ENCODE measurements at regions not wholly inside any gene's neighbourhood (a gene's known extent, or its start where the extent isn't known, plus 50 kb on each side); places are given as distances from the start of the nearest gene placed in this dataset.

GRCh38 chr10:105644559-105644958 is 1003.5 kb downstream of the SORCS3 start:
- no peak overlapping the region for H3K4me3 ChIP-seq (replicated peaks; ENCODE audit: low read depth, low read length)
- DNase-seq (ENCODE audit: extremely low read depth, low read depth): no peak
- TF ChIP-seq, protein P1, sequence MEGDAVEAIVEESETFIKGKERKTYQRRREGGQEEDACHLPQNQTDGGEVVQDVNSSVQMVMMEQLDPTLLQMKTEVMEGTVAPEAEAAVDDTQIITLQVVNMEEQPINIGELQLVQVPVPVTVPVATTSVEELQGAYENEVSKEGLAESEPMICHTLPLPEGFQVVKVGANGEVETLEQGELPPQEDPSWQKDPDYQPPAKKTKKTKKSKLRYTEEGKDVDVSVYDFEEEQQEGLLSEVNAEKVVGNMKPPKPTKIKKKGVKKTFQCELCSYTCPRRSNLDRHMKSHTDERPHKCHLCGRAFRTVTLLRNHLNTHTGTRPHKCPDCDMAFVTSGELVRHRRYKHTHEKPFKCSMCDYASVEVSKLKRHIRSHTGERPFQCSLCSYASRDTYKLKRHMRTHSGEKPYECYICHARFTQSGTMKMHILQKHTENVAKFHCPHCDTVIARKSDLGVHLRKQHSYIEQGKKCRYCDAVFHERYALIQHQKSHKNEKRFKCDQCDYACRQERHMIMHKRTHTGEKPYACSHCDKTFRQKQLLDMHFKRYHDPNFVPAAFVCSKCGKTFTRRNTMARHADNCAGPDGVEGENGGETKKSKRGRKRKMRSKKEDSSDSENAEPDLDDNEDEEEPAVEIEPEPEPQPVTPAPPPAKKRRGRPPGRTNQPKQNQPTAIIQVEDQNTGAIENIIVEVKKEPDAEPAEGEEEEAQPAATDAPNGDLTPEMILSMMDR (IDR thresholded peaks at IDR 0.05; ENCODE audit: low read depth, low read length, missing control alignments): no peak

DNA sequence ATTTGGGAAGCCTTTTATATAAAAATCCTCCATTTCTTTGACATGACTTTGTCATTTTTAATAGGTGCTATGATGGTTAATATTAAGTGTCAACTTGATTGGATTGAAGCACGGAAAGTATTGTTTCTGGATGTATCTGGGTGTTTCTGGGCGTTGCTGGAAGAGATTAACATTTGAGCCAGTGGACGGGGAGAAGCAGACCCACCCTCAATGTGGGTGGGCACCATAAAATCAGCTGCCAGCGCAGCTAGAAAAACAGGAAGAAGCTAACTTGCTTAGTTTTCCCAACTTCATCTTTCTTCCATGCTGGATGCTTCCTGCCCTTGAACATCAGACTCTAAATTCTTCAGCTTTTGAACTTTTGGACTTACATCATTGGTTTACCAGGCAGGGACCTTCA is 1003.0 kb downstream of the SORCS3 start:
- H3K4me3 ChIP-seq (replicated peaks; ENCODE audit: low read depth, low read length): no peak overlapping the region
- TF ChIP-seq, protein P1 (IDR thresholded peaks at IDR 0.05; ENCODE audit: low read depth, low read length, missing control alignments): no peak
- DNase-seq (ENCODE audit: extremely low read depth, low read depth): no peak

DNA sequence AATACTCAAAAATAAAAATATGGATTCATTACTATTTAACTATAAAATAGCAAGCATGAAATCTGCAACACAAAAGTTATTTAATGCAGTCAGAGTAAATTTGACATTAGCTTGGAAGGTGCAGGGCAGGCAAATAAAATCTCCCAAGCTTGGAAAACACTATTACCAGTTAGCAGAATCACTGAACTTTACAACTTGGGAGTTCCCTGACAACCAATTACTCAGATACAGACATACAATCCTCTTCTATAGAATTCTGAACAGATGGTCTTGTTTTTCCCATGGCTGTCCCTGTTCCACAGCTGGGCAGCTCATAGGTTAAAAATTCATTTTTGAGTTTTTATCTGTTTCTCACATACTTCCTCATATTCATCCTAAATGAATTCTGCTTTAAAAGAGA is 1002.6 kb downstream of the SORCS3 start:
- DNase-seq (ENCODE audit: extremely low read depth, low read depth): no peak
- H3K4me3 ChIP-seq (replicated peaks; ENCODE audit: low read depth, low read length): no peak overlapping the region
- TF ChIP-seq, protein P1 (IDR thresholded peaks at IDR 0.05; ENCODE audit: low read depth, low read length, missing control alignments): no peak

DNA sequence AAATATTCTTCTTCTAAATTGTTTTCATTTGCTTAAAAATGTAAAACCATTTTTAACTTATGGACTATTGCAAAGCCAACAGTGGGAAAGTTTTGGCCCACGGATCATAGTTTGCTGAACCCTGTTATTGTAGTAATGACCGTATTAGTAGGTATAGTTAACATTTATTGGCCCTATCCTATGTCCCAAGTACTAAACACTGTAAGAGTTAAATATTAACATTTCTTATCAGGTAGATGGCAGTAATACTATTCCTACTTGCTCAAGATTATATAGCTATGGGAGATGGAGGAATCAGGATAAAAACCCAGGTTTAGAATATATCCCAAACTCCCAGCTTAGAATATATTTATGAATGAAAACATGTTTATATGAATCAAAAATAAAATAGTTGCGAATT is 993.2 kb downstream of the SORCS3 start:
- TF ChIP-seq, protein P1 (IDR thresholded peaks at IDR 0.05; ENCODE audit: low read depth, low read length, missing control alignments): no peak
- no peak overlapping the region for H3K4me3 ChIP-seq (replicated peaks; ENCODE audit: low read depth, low read length)
- no peak for DNase-seq (ENCODE audit: extremely low read depth, low read depth)

- no peak for DNase-seq (ENCODE audit: extremely low read depth, low read depth)
- no peak overlapping the region for H3K4me3 ChIP-seq (replicated peaks; ENCODE audit: low read depth, low read length)
- TF ChIP-seq, protein P1 (IDR thresholded peaks at IDR 0.05; ENCODE audit: low read depth, low read length, missing control alignments): no peak
Measured at GRCh38 chr10:105615715-105616365, 974.8 kb downstream of the SORCS3 start.

DNA sequence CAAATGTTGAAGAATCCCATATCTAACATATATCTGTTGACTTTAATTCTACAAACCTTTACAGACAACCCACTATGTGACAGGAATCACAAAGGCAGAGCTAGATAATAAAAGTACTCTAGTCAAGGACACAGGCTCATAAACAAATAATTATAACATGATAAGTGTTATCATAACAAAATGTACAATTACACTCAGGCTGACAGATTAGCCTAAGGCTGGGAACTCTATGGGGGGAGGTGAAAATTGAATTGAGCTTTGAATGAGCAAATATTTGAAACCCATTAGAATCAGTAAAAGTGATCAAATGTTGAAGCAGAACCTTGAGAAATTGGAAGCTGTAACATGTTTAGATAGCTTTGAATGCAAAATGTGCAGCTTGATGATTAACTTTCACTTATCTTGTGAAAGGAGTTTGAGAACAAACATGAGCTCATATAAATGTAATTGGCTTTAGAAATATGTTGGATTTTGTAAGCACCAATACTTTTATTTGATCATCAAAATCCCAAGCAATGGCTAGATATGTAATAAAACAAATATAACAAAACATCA is 970.2 kb downstream of the SORCS3 start:
- TF ChIP-seq, protein P1 (IDR thresholded peaks at IDR 0.05; ENCODE audit: low read depth, low read length, missing control alignments): no peak

More for the DNA sequence above, 970.2 kb downstream of the SORCS3 start:
- H3K4me3 ChIP-seq (replicated peaks; ENCODE audit: low read depth, low read length): no peak overlapping the region
- DNase-seq (ENCODE audit: extremely low read depth, low read depth): no peak

Measured in HFF-Myc (cell line).